ENCODE measurements at regions not wholly inside any gene's neighbourhood (a gene's known extent, or its start where the extent isn't known, plus 50 kb on each side); places are given as distances from the start of the nearest gene placed in this dataset.
A peak's percentile ranks its signal among the peaks of the same experiment; 100 is the strongest.

- peak; percentile 64 for TF ChIP-seq CTCF (IDR thresholded peaks at IDR 0.05; ENCODE audit: unreplicated experiment)
Measured at GRCh38 chr20:9912858-9913434, 74.1 kb upstream of the PAK5 start.

GRCh38 chr20:9912290-9912689 is 73.4 kb upstream of the PAK5 start:
- ChIA-PET CTCF (interaction anchor here (0.5 to 7.8 kb wide), 77 partner anchors 10 to 762 kb away, joined by 3 to 130 read pairs (median 4); partner anchors contain the start of gene JAG1), POLR2A (interaction anchor here (1.2 kb wide), 1 partner anchor 505 kb away, joined by 3 read pairs; no protein-coding TSS in a partner anchor)
- no peaks in the 10 kb centered on the region for H3K4me1 Mint-ChIP-seq (ENCODE audit: insufficient read depth, unreplicated experiment)
- H3K9me3 Mint-ChIP-seq (ENCODE audit: unreplicated experiment) = no peaks in the 10 kb centered on the region
- H3K36me3 Mint-ChIP-seq (ENCODE audit: insufficient read depth, unreplicated experiment) = no peaks in the 10 kb centered on the region
- no peak for DNase-seq (ENCODE audit: unreplicated experiment)
- peaks cover 18% of the 10 kb centered on the region for H3K27me3 Mint-ChIP-seq (ENCODE audit: insufficient read depth, unreplicated experiment)
- intact Hi-C loops (cut with micrococcal nuclease) = loop anchor here (10.0 kb wide), 1 partner anchor 507 kb away; no protein-coding TSS in a partner anchor
- H3K4me3 Mint-ChIP-seq (ENCODE audit: unreplicated experiment) = no peak overlapping the region
- no TSS peak for BruUV-seq (replicated peaks)
- H3K27ac Mint-ChIP-seq (ENCODE audit: low read depth, unreplicated experiment) = no peak overlapping the region
- no peak for TF ChIP-seq CTCF (IDR thresholded peaks at IDR 0.05; ENCODE audit: unreplicated experiment)

More at GRCh38 chr20:9912858-9913434, 74.1 kb upstream of the PAK5 start:
- H3K27me3 Mint-ChIP-seq (ENCODE audit: insufficient read depth, unreplicated experiment) = peaks cover 18% of the 10 kb centered on the region
- H3K27ac Mint-ChIP-seq (ENCODE audit: low read depth, unreplicated experiment) = no peak overlapping the region
- BruUV-seq (replicated peaks) = no TSS peak
- ChIA-PET POLR2A (interaction anchor here (0.6 to 1.2 kb wide), 3 partner anchors 13 to 964 kb away, joined by 3 to 4 read pairs (median 3); no protein-coding TSS in a partner anchor), CTCF (interaction anchor here (0.6 to 7.8 kb wide), 82 partner anchors 10 to 1861 kb away, joined by 3 to 130 read pairs (median 4); partner anchors contain the start of gene JAG1)
- peak; percentile 56 for DNase-seq (ENCODE audit: unreplicated experiment)
- intact Hi-C loops (cut with micrococcal nuclease) = loop anchor here (1.0 to 10.0 kb wide), 2 partner anchors 296 to 508 kb away; no protein-coding TSS in a partner anchor
- H3K4me3 Mint-ChIP-seq (ENCODE audit: unreplicated experiment) = no peak overlapping the region
- no peaks in the 10 kb centered on the region for H3K9me3 Mint-ChIP-seq (ENCODE audit: unreplicated experiment)
- no peaks in the 10 kb centered on the region for H3K4me1 Mint-ChIP-seq (ENCODE audit: insufficient read depth, unreplicated experiment)
- H3K36me3 Mint-ChIP-seq (ENCODE audit: insufficient read depth, unreplicated experiment) = no peaks in the 10 kb centered on the region

- POLR2A ChIA-PET = no interaction called here
Measured at GRCh38 chr20:9911519-9911918, 72.6 kb upstream of the PAK5 start.

More at GRCh38 chr20:9911519-9911918, 72.6 kb upstream of the PAK5 start:
- Mint-ChIP-seq H3K27ac (ENCODE audit: low read depth, unreplicated experiment) (no peak overlapping the region), H3K36me3 (ENCODE audit: insufficient read depth, unreplicated experiment) (no peaks in the 10 kb centered on the region), H3K4me3 (ENCODE audit: unreplicated experiment) (no peak overlapping the region), H3K4me1 (ENCODE audit: insufficient read depth, unreplicated experiment) (no peaks in the 10 kb centered on the region), H3K27me3 (ENCODE audit: insufficient read depth, unreplicated experiment) (peaks cover 18% of the 10 kb centered on the region), H3K9me3 (ENCODE audit: unreplicated experiment) (no peaks in the 10 kb centered on the region)
- DNase-seq (ENCODE audit: unreplicated experiment) = no peak
- CTCF ChIA-PET = interaction anchor here (0.5 to 7.8 kb wide), 35 partner anchors 9 to 504 kb away, joined by 3 to 130 read pairs (median 6); no protein-coding TSS in a partner anchor
- no peak for TF ChIP-seq CTCF (IDR thresholded peaks at IDR 0.05; ENCODE audit: unreplicated experiment)
- intact Hi-C loops (cut with micrococcal nuclease) = loop anchor here (10.0 kb wide), 1 partner anchor 507 kb away; no protein-coding TSS in a partner anchor
- no TSS peak for BruUV-seq (replicated peaks)
